Ovary (tissue), 7 donors: ENCODE measurements at regions not wholly inside any gene's neighbourhood (a gene's known extent, or its start where the extent isn't known, plus 50 kb on each side); places are given as distances from the start of the nearest gene placed in this dataset.

Source experiments
- DNase-seq, 5 donors: peaks; one replicate each; pipeline ENCODE4 v3.0.0-alpha.2; 2019 to 2020
- H3K27ac ChIP-seq, 2 donors: fragments of 200-600 bp; one replicate each; pipeline versions ENCODE4 v1.5.1 to v1.8.0; 2019 to 2022
- H3K27me3 ChIP-seq: fragments of 200-600 bp; one replicate; pipeline ENCODE4 v1.8.0; 2022
- H3K36me3 ChIP-seq: fragments of 200-600 bp; sonication (generic); one replicate; pipeline ENCODE4 v1.5.1; 2019
- H3K4me1 ChIP-seq: one replicate; pipeline ENCODE4 v1.8.1; 2013; ENCODE audit warnings: mild to moderate bottlenecking, moderate library complexity; ENCODE audit not compliant: insufficient read depth
- H3K4me3 ChIP-seq: fragments of 200-600 bp; sonication (generic); one replicate; pipeline ENCODE4 v1.5.1; 2017
- H3K9me3 ChIP-seq, 2 donors: fragments of 200-600 bp in 1 of 2; sonication (generic) in 1 of 2; one replicate each; pipeline versions ENCODE4 v1.5.1 to v1.8.1; 2013 to 2019; ENCODE audit warnings: mild to moderate bottlenecking in 1 of 2, moderate library complexity in 1 of 2
- EP300 ChIP-seq: sonication (generic); formaldehyde crosslinking; IDR thresholded peaks from one replicate; pipeline ENCODE4 v1.6.1; 2017; ENCODE audit warnings: antibody characterized with exemption
- POLR2A ChIP-seq: fragments of 450-650 bp; IDR thresholded peaks from one replicate; pipeline ENCODE4 v1.6.1; 2017; ENCODE audit warnings: antibody characterized with exemption, mild to moderate bottlenecking, moderate library complexity
- WGBS, 3 donors: extraction: QIAGEN DNeasy Blood & Tissue Kit in 1 of 3; methylation state at CpG; one replicate each; pipeline versions ENCODE4 v1.1.5 to v1.1.7; 2013 to 2017; 5-methylcytosine and 5-hydroxymethylcytosine counted together
- intact Hi-C, 4 donors: fragments of 100-400 bp; cut with DNase I; formaldehyde crosslinking; loops; one replicate each; pipeline versions ENCODE4 v1.11.0 to v1.15.1; 2022 to 2023
- TF ChIP-seq, protein P1 (sequence below), 3 donors: fragments of 450-650 bp in 2 of 3; fragments of 200-600 bp in 1 of 3; IDR thresholded peaks; one replicate each; pipeline versions ENCODE4 v1.5.1 to v1.8.0; 2016 to 2022; ENCODE audit warnings: antibody characterized with exemption in 3 of 3, mild to moderate bottlenecking in 1 of 3
- donor health status: DM: no; HTN: no; CAD: no; lungs with moderate emphysema.
- donor health status: DM: no; HTN: no; CAD: no.
- donor health status: Bipolar disorder and iron deficiency.
- donor health status: DM: no; HTN: no; CAD: no.
- donor health status: DM: yes; HTN: yes; CAD: no.

DNA sequence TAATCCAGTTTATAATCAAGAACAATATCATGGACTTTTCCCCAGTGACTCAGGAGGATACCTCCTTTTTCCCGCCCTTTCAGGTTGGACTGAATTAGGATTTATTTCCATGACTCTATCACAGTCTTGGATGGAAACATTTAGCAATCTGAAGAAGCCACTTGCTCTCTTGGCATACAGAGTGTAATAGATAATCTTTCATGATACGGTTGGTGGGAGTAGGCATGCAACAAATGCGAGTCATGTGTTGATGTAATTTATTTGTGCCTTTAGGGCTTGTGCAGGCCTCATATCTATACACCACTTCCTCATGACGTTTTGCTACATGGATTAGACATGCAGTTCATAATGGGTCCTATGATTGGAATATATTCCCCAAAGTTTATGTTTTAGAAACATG lies 54.2 kb upstream of the MCTP2 start:
- intact Hi-C loops: no loop called here
- no peaks in the 10 kb centered on the region for H3K4me1 ChIP-seq
- no peak overlapping the region for H3K4me3 ChIP-seq
- H3K36me3 ChIP-seq: no peaks in the 10 kb centered on the region
- no peak for DNase-seq
- 64 to 71% (median 67%) methylated on average over 4 of the region's 4 CpGs for WGBS, 3 donors
- no peak overlapping the region for H3K27ac ChIP-seq
- no peaks in the 10 kb centered on the region for H3K9me3 ChIP-seq
- H3K27me3 ChIP-seq: no peaks in the 10 kb centered on the region
- TF ChIP-seq EP300: no peak
- TF ChIP-seq POLR2A: no peak
- TF ChIP-seq, protein P1, sequence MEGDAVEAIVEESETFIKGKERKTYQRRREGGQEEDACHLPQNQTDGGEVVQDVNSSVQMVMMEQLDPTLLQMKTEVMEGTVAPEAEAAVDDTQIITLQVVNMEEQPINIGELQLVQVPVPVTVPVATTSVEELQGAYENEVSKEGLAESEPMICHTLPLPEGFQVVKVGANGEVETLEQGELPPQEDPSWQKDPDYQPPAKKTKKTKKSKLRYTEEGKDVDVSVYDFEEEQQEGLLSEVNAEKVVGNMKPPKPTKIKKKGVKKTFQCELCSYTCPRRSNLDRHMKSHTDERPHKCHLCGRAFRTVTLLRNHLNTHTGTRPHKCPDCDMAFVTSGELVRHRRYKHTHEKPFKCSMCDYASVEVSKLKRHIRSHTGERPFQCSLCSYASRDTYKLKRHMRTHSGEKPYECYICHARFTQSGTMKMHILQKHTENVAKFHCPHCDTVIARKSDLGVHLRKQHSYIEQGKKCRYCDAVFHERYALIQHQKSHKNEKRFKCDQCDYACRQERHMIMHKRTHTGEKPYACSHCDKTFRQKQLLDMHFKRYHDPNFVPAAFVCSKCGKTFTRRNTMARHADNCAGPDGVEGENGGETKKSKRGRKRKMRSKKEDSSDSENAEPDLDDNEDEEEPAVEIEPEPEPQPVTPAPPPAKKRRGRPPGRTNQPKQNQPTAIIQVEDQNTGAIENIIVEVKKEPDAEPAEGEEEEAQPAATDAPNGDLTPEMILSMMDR (IDR thresholded peaks at IDR 0.05): no peak

DNA sequence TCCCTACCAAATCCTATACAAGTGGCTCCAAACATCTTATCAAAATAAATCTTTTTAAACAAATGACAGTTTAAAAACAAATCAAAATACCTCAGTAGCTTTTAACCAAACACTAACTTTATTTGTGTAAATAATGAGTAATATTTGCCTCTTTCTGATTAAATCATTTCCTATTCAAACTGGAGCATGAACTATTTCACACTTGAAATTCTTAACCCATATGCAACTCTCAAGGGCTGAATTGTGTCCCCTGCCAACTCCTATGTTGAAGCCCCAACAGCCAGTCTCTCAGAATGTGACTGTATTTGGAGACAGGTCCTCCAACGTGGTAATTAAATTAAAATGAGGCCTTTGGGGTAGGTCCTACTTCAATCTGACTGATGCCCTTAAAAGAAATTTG lies 55.9 kb upstream of the MCTP2 start:
- DNase-seq: no peak
- no peaks in the 10 kb centered on the region for H3K36me3 ChIP-seq
- H3K4me3 ChIP-seq: no peak overlapping the region
- TF ChIP-seq EP300: no peak
- TF ChIP-seq, protein P1 (IDR thresholded peaks at IDR 0.05): no peak
- no peaks in the 10 kb centered on the region for H3K9me3 ChIP-seq
- WGBS, 3 donors: 49 to 62% (median 52%) methylated on average over 1 of the region's 1 CpG
- no peak overlapping the region for H3K27ac ChIP-seq
- intact Hi-C loops: no loop called here
- no peaks in the 10 kb centered on the region for H3K27me3 ChIP-seq
- no peaks in the 10 kb centered on the region for H3K4me1 ChIP-seq

DNA sequence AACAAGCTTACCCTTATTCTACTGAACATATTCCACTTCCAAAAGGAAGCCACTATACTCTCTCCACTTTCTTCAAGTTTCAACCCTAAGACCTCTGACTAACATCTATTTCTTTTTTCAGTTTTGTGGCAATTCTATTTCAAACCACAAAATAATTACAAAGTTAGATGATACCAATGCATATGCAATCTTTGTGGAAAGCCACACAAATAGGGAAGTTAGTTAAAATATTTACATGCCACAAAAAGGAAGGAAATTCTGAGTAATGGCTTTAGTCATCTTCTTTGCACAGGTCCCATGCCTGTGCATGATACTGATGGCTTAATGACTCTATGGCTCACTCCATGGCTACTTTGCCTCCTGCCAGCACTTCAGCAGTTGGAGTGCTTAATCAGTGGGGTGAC lies 57.0 kb upstream of the MCTP2 start:
- no peak overlapping the region for H3K4me3 ChIP-seq
- TF ChIP-seq POLR2A (no peak), EP300 (no peak)
- TF ChIP-seq, protein P1 (IDR thresholded peaks at IDR 0.05): no peak
- DNase-seq: no peak
- H3K27ac ChIP-seq: no peak overlapping the region
- no peaks in the 10 kb centered on the region for H3K9me3 ChIP-seq
- intact Hi-C loops: no loop called here
- H3K36me3 ChIP-seq: no peaks in the 10 kb centered on the region
- no peaks in the 10 kb centered on the region for H3K27me3 ChIP-seq
- H3K4me1 ChIP-seq: no peaks in the 10 kb centered on the region

DNA sequence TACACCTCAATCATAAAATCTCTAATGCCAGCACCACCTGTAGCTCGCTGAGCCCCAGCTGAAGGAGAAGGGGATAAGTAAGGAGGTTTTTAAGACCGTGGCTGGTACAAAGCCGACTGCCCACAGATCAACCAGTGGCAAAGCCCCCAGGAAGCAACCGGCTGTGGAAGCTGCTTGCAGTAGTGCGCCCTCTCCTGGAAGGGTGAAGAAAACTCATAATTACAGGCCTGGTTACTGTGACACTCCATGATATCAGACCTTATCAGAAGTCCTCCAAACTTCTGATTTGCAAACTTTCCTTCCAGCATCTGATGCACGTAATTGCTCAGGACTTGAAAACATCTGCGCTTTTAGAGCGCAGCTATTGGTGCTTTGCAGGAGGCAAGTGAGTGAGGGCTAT lies 63.1 kb upstream of the MCTP2 start:
- no peaks in the 10 kb centered on the region for H3K36me3 ChIP-seq
- H3K27ac ChIP-seq: no peak overlapping the region
- no peak overlapping the region for H3K4me3 ChIP-seq
- no peak for DNase-seq
- 83 to 92% (median 90%) methylated on average over 8 of the region's 8 CpGs for WGBS, 3 donors
- intact Hi-C loops: loop anchor here in 1 of 4 donors (10.0 kb wide), 1 partner anchor 157 kb away; no protein-coding TSS in a partner anchor
- H3K9me3 ChIP-seq: no peaks in the 10 kb centered on the region
- H3K27me3 ChIP-seq: no peaks in the 10 kb centered on the region
- no peak for TF ChIP-seq EP300
- TF ChIP-seq, protein P1 (IDR thresholded peaks at IDR 0.05): no peak
- no peak for TF ChIP-seq POLR2A
- no peaks in the 10 kb centered on the region for H3K4me1 ChIP-seq

DNA sequence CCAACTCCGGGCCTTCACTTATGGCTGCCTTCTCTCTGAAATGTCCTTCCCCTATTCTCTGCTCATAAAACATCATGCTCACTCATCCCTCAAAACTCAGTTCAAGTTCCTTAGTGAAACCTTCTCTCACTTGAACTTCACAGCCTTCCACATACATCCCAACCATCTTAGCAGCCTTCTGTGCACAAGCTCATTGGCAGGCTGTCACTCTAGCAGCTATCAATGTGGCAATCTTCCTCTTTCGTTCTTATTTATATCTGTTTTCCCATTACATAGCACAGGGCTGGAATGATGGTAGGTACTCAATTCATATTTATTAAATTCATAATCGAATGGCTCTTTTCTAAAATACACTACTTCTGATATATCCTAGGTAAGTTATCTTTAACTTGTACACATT lies 66.4 kb upstream of the MCTP2 start:
- intact Hi-C loops: loop anchor here in 1 of 4 donors (10.0 kb wide), 1 partner anchor 160 kb away; no protein-coding TSS in a partner anchor
- TF ChIP-seq, protein P1 (IDR thresholded peaks at IDR 0.05): no peak
- TF ChIP-seq POLR2A (no peak), EP300 (no peak)
- Histone ChIP-seq H3K9me3 (no peaks in the 10 kb centered on the region), H3K27ac (no peak overlapping the region), H3K36me3 (no peaks in the 10 kb centered on the region), H3K4me3 (no peak overlapping the region), H3K27me3 (no peaks in the 10 kb centered on the region), H3K4me1 (no peaks in the 10 kb centered on the region)
- WGBS, 3 donors: 85 to 89% (median 88%) methylated on average over 3 of the region's 3 CpGs
- no peak for DNase-seq
